GM23248 (cell line): ENCODE measurements at regions not wholly inside any gene's neighbourhood (a gene's known extent, or its start where the extent isn't known, plus 50 kb on each side); places are given as distances from the start of the nearest gene placed in this dataset.

Experiments
- DNase-seq: peaks from one replicate; pipeline ENCODE4 v3.0.0-alpha.2; 2015
- H2AFZ ChIP-seq: fragments of 200-600 bp; sonication (generic); 2 replicates; pipeline ENCODE4 v1.6.1; 2016; ENCODE audit warnings: antibody characterized with exemption
- H3F3A ChIP-seq: fragments of 200-600 bp; sonication (generic); 2 replicates; pipeline ENCODE4 v1.6.1; 2016; ENCODE audit warnings: mild to moderate bottlenecking, antibody characterized with exemption, mixed run types; ENCODE audit not compliant: insufficient read depth
- H3K27ac ChIP-seq: fragments of 200-600 bp; sonication (generic); 2 replicates; pipeline ENCODE4 v1.5.1; 2016; ENCODE audit warnings: mild to moderate bottlenecking
- H3K27me3 ChIP-seq: fragments of 200-600 bp; sonication (generic); replicated peaks from 2 replicates; pipeline ENCODE4 v1.6.1; 2016; ENCODE audit warnings: mild to moderate bottlenecking; ENCODE audit not compliant: insufficient read depth
- H3K36me3 ChIP-seq: fragments of 200-600 bp; sonication (generic); 2 replicates; pipeline ENCODE4 v1.6.1; 2016; ENCODE audit warnings: low read depth, mild to moderate bottlenecking
- H3K4me1 ChIP-seq: fragments of 200-600 bp; sonication (generic); 2 replicates; pipeline ENCODE4 v1.6.1; 2016; ENCODE audit warnings: mild to moderate bottlenecking; ENCODE audit not compliant: insufficient read depth
- H3K4me2 ChIP-seq: fragments of 200-600 bp; sonication (generic); one replicate; pipeline ENCODE4 v1.6.1; 2016; ENCODE audit warnings: mild to moderate bottlenecking; ENCODE audit not compliant: unreplicated experiment
- H3K4me3 ChIP-seq: fragments of 200-600 bp; sonication (generic); 2 replicates; pipeline ENCODE4 v1.5.1; 2016; ENCODE audit warnings: mild to moderate bottlenecking
- H3K79me2 ChIP-seq: fragments of 200-600 bp; sonication (generic); 2 replicates; pipeline ENCODE4 v1.6.1; 2016; ENCODE audit warnings: mild to moderate bottlenecking; ENCODE audit not compliant: insufficient read depth
- H3K9ac ChIP-seq: fragments of 200-600 bp; sonication (generic); 2 replicates; pipeline ENCODE4 v1.6.1; 2016; ENCODE audit warnings: mild to moderate bottlenecking
- H3K9me2 ChIP-seq: fragments of 200-600 bp; sonication (generic); 2 replicates; pipeline ENCODE4 v1.6.1; 2016; ENCODE audit warnings: mixed run types, mild to moderate bottlenecking, moderate library complexity; ENCODE audit not compliant: insufficient read depth
- H3K9me3 ChIP-seq: fragments of 200-600 bp; sonication (generic); one replicate; pipeline ENCODE4 v1.6.1; 2017; ENCODE audit warnings: low read depth
- H4K20me1 ChIP-seq: fragments of 200-600 bp; sonication (generic); 2 replicates; pipeline ENCODE4 v1.6.0; 2016; ENCODE audit not compliant: insufficient read depth
- EZH2 ChIP-seq: fragments of 200-600 bp; sonication (generic); IDR thresholded peaks from 2 replicates; pipeline ENCODE4 v1.6.1; 2018; ENCODE audit warnings: antibody characterized with exemption, mild to moderate bottlenecking; ENCODE audit not compliant: insufficient read depth, poor library complexity, severe bottlenecking
- EZH2phosphoT487 ChIP-seq: fragments of 200-600 bp; sonication (generic); IDR thresholded peaks from 2 replicates; pipeline ENCODE4 v1.6.1; 2018; ENCODE audit warnings: antibody characterized with exemption, moderate library complexity, mild to moderate bottlenecking, low read depth; ENCODE audit not compliant: insufficient read depth
- WGBS, 2 experiments: methylation state at CpG; one replicate each; pipeline ENCODE4 v1.1.6; 2015 to 2017; ENCODE audit warnings: low lambda C conversion rate in 2 of 2, low coverage in 1 of 2; ENCODE audit errors: missing lambda C conversion rate in 2 of 2; 5-methylcytosine and 5-hydroxymethylcytosine counted together
- in situ Hi-C: fragments of 300-500 bp; cut with MboI; formaldehyde crosslinking; loops from 2 replicates; pipeline ENCODE4 v1.15.0; 2020

DNA sequence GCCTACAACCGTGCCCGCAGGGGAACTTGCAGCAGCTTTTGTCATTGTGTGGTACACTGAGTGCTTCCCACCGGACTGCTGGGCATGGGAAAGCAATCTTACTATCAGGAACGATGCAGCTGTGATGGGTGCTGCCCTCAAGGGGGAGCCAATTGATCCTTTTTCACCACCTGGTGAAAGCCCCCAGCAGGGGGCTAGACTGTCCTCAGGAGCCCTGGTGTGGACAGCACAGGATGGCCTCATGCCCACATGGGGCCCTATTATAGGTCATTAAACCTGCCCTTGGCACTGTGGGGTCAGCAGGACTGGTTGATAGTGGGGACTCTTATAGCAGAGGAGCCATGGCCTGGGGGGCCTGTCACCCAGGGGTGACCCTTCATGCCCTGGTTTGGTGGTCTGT is 172.2 kb downstream of the GLI2 start:
- in situ Hi-C loops: no loop called here

DNA sequence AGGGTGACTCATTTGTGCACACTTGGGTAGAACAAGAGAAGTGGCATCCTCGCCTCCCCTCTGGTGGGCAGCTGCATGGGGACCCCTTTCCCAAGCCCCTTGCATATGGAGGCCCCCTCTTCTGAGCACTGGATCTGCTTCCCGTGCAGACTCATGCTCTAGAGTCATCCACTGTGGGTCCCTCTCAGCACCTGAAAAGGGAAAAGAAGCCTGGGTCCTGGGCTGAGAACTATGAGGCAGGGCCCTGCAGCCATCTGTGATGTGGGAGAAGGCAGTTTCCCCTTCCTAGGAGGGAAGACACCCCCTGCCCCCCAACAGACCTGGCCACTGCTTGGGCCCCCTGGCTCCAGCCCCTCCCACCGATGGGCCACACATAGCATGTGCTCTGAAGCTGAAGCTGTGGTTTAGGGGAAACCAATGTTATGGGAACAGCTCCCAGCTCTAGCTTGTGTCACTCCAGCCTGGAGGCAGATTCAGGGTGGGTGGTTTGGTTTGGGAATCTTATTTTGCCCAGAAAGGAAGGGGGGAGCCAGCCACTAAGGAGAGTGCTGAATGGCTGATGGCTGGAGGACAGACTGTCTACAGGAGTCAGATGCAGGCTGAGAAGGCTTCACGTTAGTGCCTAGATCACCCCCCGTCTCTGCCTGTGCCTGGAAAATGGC is 172.8 kb downstream of the GLI2 start:
- Histone ChIP-seq H3K9me3 (no peaks in the 10 kb centered on the region), H3K27ac (no peak overlapping the region), H3K36me3 (no peaks in the 10 kb centered on the region), H4K20me1 (no peaks in the 10 kb centered on the region), H3K4me1 (peaks cover 27% of the 10 kb centered on the region), H2AFZ (no peak overlapping the region), H3F3A (peaks cover 31% of the 10 kb centered on the region), H3K4me2 (no peak overlapping the region), H3K9ac (no peak overlapping the region), H3K9me2 (no peaks in the 10 kb centered on the region), H3K27me3 (no peaks in the 10 kb centered on the region), H3K79me2 (no peaks in the 10 kb centered on the region), H3K4me3 (no peak overlapping the region)
- TF ChIP-seq EZH2 (no peak), EZH2phosphoT487 (no peak)
- WGBS, 2 experiments: 90 to 92% methylated on average over 5 of the region's 5 CpGs
- peak; percentile 16 for DNase-seq
- in situ Hi-C loops: no loop called here

More for the DNA sequence above, 172.2 kb downstream of the GLI2 start:
- H3K36me3 ChIP-seq: no peaks in the 10 kb centered on the region
- H4K20me1 ChIP-seq: no peaks in the 10 kb centered on the region
- no peak for TF ChIP-seq EZH2
- TF ChIP-seq EZH2phosphoT487: no peak
- no peak overlapping the region for H3K4me2 ChIP-seq
- no peak overlapping the region for H3K27ac ChIP-seq
- H3K9me2 ChIP-seq: no peaks in the 10 kb centered on the region
- H2AFZ ChIP-seq: no peak overlapping the region
- WGBS, 2 experiments: 93 to 97% methylated on average over 4 of the region's 4 CpGs
- no peaks in the 10 kb centered on the region for H3K79me2 ChIP-seq
- peak; percentile 6 for DNase-seq
- H3K4me1 ChIP-seq: peaks cover 21% of the 10 kb centered on the region
- H3F3A ChIP-seq: peaks cover 25% of the 10 kb centered on the region; the same call in 1 of the 2 replicates
- H3K27me3 ChIP-seq: no peaks in the 10 kb centered on the region
- no peak overlapping the region for H3K4me3 ChIP-seq
- no peaks in the 10 kb centered on the region for H3K9me3 ChIP-seq
- H3K9ac ChIP-seq: no peak overlapping the region

DNA sequence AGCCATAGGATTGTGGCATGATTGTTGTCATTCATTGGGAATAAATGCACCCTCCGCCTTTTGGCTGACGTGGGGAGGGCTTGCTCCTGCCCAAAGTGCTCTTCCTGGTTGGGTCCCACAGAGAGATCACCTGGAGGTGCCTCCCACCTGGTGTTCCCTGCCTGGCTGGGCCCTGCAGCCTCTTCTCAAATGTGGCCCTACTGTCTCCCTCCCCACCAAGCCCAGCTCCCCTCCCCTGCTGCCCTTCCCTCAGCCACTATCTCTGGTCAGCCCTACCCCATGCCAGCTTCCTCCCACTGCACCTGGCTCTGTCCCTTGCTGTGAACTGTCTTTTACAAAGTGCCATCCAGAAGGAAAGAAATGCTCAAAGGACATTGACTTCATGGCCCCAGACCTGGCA is 173.4 kb downstream of the GLI2 start:
- H3K4me2 ChIP-seq: no peak overlapping the region
- H3K36me3 ChIP-seq: no peaks in the 10 kb centered on the region
- in situ Hi-C loops: no loop called here
- H3K4me1 ChIP-seq: peaks cover 32% of the 10 kb centered on the region
- 94 to 100% methylated on average over 2 of the region's 2 CpGs for WGBS, 2 experiments
- H3K4me3 ChIP-seq: no peak overlapping the region
- peaks cover 38% of the 10 kb centered on the region for H3F3A ChIP-seq
- no peak overlapping the region for H2AFZ ChIP-seq
- no peaks in the 10 kb centered on the region for H3K79me2 ChIP-seq
- no peaks in the 10 kb centered on the region for H3K9me3 ChIP-seq
- no peaks in the 10 kb centered on the region for H3K27me3 ChIP-seq
- no peaks in the 10 kb centered on the region for H3K9me2 ChIP-seq
- no peak overlapping the region for H3K9ac ChIP-seq
- no peak for TF ChIP-seq EZH2phosphoT487
- TF ChIP-seq EZH2: no peak
- no peak overlapping the region for H3K27ac ChIP-seq
- no peak for DNase-seq
- H4K20me1 ChIP-seq: no peaks in the 10 kb centered on the region

DNA sequence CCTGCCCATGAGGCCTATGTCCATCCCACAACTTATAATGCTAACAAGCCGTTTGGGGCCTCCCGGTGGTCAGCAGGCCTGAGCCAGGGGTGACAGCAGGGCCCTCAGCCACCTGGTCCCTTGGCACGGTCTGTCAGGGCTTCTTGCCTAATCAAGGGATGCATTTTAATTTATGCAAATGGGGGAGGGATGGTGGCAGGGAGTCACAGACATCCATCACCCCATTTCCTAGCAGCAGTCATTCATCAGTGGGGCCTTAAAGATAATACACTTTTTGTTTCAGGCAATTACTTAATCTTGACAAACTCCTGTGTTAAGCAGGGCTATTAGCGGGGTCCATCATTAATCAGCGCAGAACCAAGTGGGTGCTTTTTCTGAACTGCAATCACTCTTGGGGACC is 174.5 kb downstream of the GLI2 start:
- 87 to 95% methylated on average over 5 of the region's 5 CpGs for WGBS, 2 experiments
- H3K79me2 ChIP-seq: no peaks in the 10 kb centered on the region
- H3K9me2 ChIP-seq: no peaks in the 10 kb centered on the region
- H3K9ac ChIP-seq: no peak overlapping the region
- no peaks in the 10 kb centered on the region for H3K27me3 ChIP-seq
- no peak overlapping the region for H3K4me3 ChIP-seq
- H3K27ac ChIP-seq: no peak overlapping the region
- no peak for TF ChIP-seq EZH2
- TF ChIP-seq EZH2phosphoT487: no peak
- H3K4me1 ChIP-seq: peaks cover 41% of the 10 kb centered on the region
- no peaks in the 10 kb centered on the region for H4K20me1 ChIP-seq
- no peaks in the 10 kb centered on the region for H3K36me3 ChIP-seq
- in situ Hi-C loops: no loop called here
- no peak for DNase-seq
- H2AFZ ChIP-seq: no peak overlapping the region
- H3K4me2 ChIP-seq: no peak overlapping the region
- peaks cover 46% of the 10 kb centered on the region for H3F3A ChIP-seq
- H3K9me3 ChIP-seq: no peaks in the 10 kb centered on the region
